BLaER1 (cell line): ENCODE measurements at regions not wholly inside any gene's neighbourhood (a gene's known extent, or its start where the extent isn't known, plus 50 kb on each side); places are given as distances from the start of the nearest gene placed in this dataset.

ENCODE experiments used
- H3K27ac ChIP-seq: shearing (Covaris generic); formaldehyde crosslinking; 2 replicates; pipeline ENCODE4 v1.8.1; 2022
- H3K27me3 ChIP-seq: shearing (Covaris generic); formaldehyde crosslinking; 2 replicates; pipeline ENCODE4 v1.8.1; 2022
- H3K36me3 ChIP-seq: shearing (Covaris generic); formaldehyde crosslinking; 2 replicates; pipeline ENCODE4 v1.8.1; 2022
- H3K4me1 ChIP-seq: shearing (Covaris generic); formaldehyde crosslinking; 2 replicates; pipeline ENCODE4 v1.8.1; 2022
- H3K4me2 ChIP-seq: shearing (Covaris generic); formaldehyde crosslinking; 2 replicates; pipeline ENCODE4 v1.8.1; 2022
- H3K4me3 ChIP-seq: shearing (Covaris generic); formaldehyde crosslinking; 2 replicates; pipeline ENCODE4 v1.8.1; 2022
- H3K9ac ChIP-seq: shearing (Covaris generic); formaldehyde crosslinking; 2 replicates; pipeline ENCODE4 v1.8.1; 2022
- H3K9me3 ChIP-seq: shearing (Covaris generic); formaldehyde crosslinking; 2 replicates; pipeline ENCODE4 v1.8.1; 2022
- H4K20me1 ChIP-seq: shearing (Covaris generic); formaldehyde crosslinking; 2 replicates; pipeline ENCODE4 v1.8.1; 2022
- Cebpa-rat ChIP-seq: shearing (Covaris generic); IDR thresholded peaks from 2 replicates; pipeline ENCODE4 v1.8.1; 2022

DNA sequence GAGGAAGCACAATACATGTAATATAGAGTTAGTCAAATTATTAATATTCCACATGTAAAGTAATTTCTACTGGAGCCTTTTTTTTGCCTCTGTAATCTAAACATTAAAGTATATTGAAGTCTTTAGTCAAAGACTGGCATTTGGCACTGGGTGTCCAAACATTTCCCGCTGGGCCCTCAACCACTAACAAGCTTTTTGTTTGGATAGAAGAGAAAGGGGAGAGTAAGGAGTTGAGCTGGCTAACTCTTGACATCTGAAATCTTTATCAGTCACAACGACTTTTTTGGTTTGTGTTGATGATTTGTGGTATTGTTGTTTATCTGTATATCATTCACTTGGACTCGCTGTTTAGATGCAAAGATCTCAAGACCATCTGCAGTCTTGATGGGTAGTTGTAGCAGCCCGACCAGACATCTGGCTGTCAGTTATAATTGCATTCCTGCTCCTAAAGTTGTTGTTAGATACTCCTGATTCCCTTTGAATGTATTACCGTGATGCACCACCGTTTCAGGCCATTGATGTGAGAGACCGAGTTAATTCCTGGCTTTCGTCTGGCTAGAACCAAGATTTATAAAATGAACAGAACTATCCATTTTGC, 379.6 kb downstream of the MTX2 start:
- H3K9ac ChIP-seq: no peak overlapping the region
- no peak overlapping the region for H3K27ac ChIP-seq
- TF ChIP-seq Cebpa-rat: no peak
- no peaks in the 10 kb centered on the region for H3K9me3 ChIP-seq
- peaks cover 3% of the 10 kb centered on the region; the same call in 1 of the 2 replicates for H3K27me3 ChIP-seq
- no peak overlapping the region for H3K4me3 ChIP-seq
- H3K36me3 ChIP-seq: no peaks in the 10 kb centered on the region
- peaks cover 1% of the 10 kb centered on the region; the same call in 1 of the 2 replicates for H3K4me1 ChIP-seq
- H3K4me2 ChIP-seq: no peak overlapping the region
- H4K20me1 ChIP-seq: no peaks in the 10 kb centered on the region

DNA sequence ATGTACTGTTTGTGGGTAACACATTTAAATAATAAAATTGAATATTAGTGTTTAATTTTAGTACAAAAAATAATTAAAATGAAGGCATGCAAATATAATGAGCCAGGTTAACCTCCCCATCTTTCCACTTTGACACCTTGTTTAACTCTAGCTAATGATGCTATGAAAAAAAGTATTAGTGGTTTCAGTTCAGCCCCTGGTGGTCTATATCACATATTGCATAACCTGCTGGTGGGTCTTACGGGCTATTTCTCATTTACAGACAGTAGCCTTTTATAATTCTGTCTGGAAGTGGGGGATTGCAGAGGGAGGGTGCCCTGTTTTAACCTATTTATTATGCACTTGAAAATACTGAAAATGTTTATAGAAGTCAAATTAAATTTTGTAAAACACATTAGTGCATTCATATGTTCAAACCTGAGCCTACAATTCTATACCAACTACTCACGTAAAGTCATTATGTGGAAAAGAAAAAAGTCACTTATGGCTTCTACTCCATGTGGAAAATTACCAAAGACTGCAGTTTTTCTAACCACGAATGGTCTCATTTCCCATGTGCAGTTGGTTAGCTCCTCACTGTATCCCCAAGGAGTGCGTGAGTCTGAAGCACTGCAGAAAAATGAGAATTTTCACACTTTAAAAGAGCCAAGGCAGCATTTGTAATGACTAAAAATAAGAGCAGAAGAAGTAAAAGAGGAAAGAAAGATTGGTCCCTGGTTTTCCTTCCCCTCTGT, 381.0 kb downstream of the MTX2 start:
- Histone ChIP-seq H3K4me2 (no peak overlapping the region), H4K20me1 (no peaks in the 10 kb centered on the region), H3K27me3 (no peaks in the 10 kb centered on the region), H3K4me3 (no peak overlapping the region), H3K27ac (no peak overlapping the region), H3K9ac (no peak overlapping the region), H3K4me1 (no peaks in the 10 kb centered on the region), H3K9me3 (no peaks in the 10 kb centered on the region), H3K36me3 (no peaks in the 10 kb centered on the region)
- no peak for TF ChIP-seq Cebpa-rat

- no peak overlapping the region for H3K4me3 ChIP-seq
- H3K27ac ChIP-seq: no peak overlapping the region
- no peaks in the 10 kb centered on the region for H4K20me1 ChIP-seq
- no peaks in the 10 kb centered on the region for H3K27me3 ChIP-seq
- H3K36me3 ChIP-seq: no peaks in the 10 kb centered on the region
- H3K4me1 ChIP-seq: no peaks in the 10 kb centered on the region
- no peaks in the 10 kb centered on the region for H3K9me3 ChIP-seq
- TF ChIP-seq Cebpa-rat: no peak
- no peak overlapping the region for H3K4me2 ChIP-seq
- no peak overlapping the region for H3K9ac ChIP-seq
These were observed 381.8 kb downstream of the MTX2 start for GRCh38 chr2:176650838-176651555.

GRCh38 chr2:176652300-176653182, 383.3 kb downstream of the MTX2 start:
- H3K4me3 ChIP-seq: no peak overlapping the region
- no peaks in the 10 kb centered on the region for H3K36me3 ChIP-seq
- no peak overlapping the region for H3K4me2 ChIP-seq
- no peak overlapping the region for H3K9ac ChIP-seq
- no peaks in the 10 kb centered on the region for H4K20me1 ChIP-seq
- no peaks in the 10 kb centered on the region for H3K4me1 ChIP-seq
- no peaks in the 10 kb centered on the region for H3K27me3 ChIP-seq
- no peak overlapping the region for H3K27ac ChIP-seq
- no peak for TF ChIP-seq Cebpa-rat
- no peaks in the 10 kb centered on the region for H3K9me3 ChIP-seq

GRCh38 chr2:176653479-176654443, 384.5 kb downstream of the MTX2 start:
- no peak overlapping the region for H3K27ac ChIP-seq
- H3K4me2 ChIP-seq: no peak overlapping the region

DNA sequence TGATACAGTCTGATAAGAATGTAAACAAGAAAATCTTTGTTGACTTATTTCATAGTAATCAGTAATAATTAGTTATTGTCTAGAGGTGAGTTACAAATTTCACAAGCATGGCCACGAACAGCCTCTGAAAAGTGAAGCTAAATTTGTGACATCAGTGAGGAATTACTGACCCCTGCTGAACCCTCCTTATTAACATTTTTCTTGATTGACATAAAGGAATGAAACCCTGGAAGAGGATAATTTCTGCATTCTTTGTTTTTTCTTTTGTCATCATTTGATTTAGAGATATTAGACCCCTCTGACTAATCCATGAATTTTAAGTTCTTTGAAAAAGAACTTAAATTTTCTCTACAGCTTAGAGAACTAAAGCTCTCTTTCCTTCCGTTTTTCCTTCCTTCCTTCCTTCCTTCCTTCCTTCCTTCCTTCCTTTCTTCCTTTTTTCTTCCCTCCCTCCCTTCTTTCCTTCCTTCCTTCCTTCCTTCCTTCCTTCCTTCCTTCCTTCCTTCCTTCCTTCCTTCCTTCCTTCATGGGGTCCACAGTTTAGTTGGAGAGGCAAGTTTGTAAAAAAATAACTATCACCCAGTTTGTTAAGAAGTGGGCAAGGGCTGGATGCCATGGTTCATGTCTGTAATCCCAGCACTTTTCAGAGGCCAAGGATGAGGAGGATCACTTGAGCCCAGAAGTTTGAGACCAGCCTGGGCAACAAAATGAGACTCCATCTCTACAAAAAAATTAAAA, 387.0 kb downstream of the MTX2 start:
- Histone ChIP-seq H4K20me1 (no peaks in the 10 kb centered on the region), H3K36me3 (no peaks in the 10 kb centered on the region), H3K27me3 (no peaks in the 10 kb centered on the region), H3K9me3 (no peaks in the 10 kb centered on the region), H3K4me1 (no peaks in the 10 kb centered on the region), H3K4me2 (no peak overlapping the region), H3K9ac (no peak overlapping the region), H3K4me3 (no peak overlapping the region), H3K27ac (no peak overlapping the region)
- TF ChIP-seq Cebpa-rat: no peak

More at GRCh38 chr2:176653479-176654443, 384.5 kb downstream of the MTX2 start:
- Histone ChIP-seq H3K4me3 (no peak overlapping the region), H3K9me3 (no peaks in the 10 kb centered on the region), H3K4me1 (no peaks in the 10 kb centered on the region), H3K36me3 (no peaks in the 10 kb centered on the region), H4K20me1 (no peaks in the 10 kb centered on the region), H3K27me3 (no peaks in the 10 kb centered on the region), H3K9ac (no peak overlapping the region)
- no peak for TF ChIP-seq Cebpa-rat

GRCh38 chr2:176656776-176657140, 387.5 kb downstream of the MTX2 start:
- no peaks in the 10 kb centered on the region for H3K9me3 ChIP-seq
- no peaks in the 10 kb centered on the region for H4K20me1 ChIP-seq
- no peak overlapping the region for H3K9ac ChIP-seq
- no peak overlapping the region for H3K4me2 ChIP-seq
- no peaks in the 10 kb centered on the region for H3K4me1 ChIP-seq
- H3K27me3 ChIP-seq: no peaks in the 10 kb centered on the region
- H3K27ac ChIP-seq: no peak overlapping the region
- no peak overlapping the region for H3K4me3 ChIP-seq
- TF ChIP-seq Cebpa-rat: no peak
- no peaks in the 10 kb centered on the region for H3K36me3 ChIP-seq

DNA sequence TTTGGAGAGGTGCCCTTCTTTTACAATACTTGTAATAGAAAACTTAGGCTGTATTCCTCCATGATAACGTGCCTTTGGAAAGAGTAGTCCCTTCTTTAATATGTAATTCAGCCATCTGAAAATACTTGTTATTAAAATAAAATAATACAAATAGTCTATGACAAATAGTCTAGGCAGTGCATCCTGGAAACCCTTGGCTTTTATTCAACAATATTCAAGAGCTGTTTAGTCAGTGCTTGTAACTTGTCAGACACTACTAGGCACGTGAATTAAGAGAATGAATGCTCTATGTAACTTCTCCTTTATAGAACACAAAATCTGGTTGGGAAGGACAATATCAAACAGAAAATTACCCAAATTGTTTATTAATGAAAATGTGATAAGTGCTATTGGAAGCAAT, 388.2 kb downstream of the MTX2 start:
- H3K36me3 ChIP-seq: no peaks in the 10 kb centered on the region
- TF ChIP-seq Cebpa-rat: no peak

More for the DNA sequence above, 388.2 kb downstream of the MTX2 start:
- Histone ChIP-seq H3K4me2 (no peak overlapping the region), H3K4me1 (no peaks in the 10 kb centered on the region), H3K9ac (no peak overlapping the region), H4K20me1 (no peaks in the 10 kb centered on the region), H3K4me3 (no peak overlapping the region), H3K27ac (no peak overlapping the region), H3K27me3 (no peaks in the 10 kb centered on the region), H3K9me3 (no peaks in the 10 kb centered on the region)
